ENCODE measurements at regions not wholly inside any gene's neighbourhood (a gene's known extent, or its start where the extent isn't known, plus 50 kb on each side); places are given as distances from the start of the nearest gene placed in this dataset.
"Not testable (repeated sequence)": the region's sequence is repeated elsewhere in the genome, so short reads cannot be mapped to it uniquely, and the experiment has no call there.

DNA sequence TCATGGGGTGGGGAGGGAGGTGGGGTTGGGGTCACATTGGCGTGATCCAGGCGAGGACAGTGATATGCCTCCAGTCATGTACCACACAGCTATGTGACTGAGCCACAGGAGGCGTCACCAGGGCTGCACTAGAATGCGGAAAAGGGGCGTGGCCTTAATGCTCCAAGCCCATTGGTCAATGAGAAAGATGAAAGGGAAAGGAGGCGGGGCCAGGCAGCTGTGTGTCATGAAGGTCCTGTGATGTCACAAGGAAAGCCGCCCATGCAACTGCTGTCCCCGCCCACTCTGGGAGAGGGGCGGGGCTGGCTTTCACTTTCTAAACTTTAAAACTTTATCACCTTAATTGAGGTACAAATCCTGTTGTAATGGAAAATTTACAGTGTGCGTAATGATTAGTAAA is 89.4 kb upstream of the ADCY2 start:
- not testable (repeated sequence) for DNase-seq (ENCODE audit: low read depth)

DNA sequence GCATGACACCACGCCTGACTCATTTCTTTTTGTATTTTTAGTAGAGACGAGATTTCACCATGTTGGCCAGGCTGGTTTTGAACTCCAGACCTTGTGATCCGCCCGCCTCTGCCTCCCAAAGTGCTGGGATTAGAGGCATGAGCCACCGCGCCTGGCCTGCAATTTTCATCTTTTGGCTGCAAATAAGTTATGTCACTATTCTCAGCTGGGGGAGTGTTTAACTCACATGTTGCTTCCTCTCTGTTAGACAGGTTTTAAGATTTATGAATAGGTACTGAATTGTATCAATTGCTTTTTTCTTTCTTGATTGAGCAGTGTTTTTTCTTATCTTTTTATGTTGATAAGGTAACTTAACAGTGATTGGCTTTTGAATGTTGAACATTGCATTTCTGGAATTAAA is 88.2 kb upstream of the ADCY2 start:
- DNase-seq (ENCODE audit: low read depth): not testable (repeated sequence)

GRCh38 chr5:7309715-7310114 is 86.2 kb upstream of the ADCY2 start:
- not testable (repeated sequence) for DNase-seq (ENCODE audit: low read depth)

DNA sequence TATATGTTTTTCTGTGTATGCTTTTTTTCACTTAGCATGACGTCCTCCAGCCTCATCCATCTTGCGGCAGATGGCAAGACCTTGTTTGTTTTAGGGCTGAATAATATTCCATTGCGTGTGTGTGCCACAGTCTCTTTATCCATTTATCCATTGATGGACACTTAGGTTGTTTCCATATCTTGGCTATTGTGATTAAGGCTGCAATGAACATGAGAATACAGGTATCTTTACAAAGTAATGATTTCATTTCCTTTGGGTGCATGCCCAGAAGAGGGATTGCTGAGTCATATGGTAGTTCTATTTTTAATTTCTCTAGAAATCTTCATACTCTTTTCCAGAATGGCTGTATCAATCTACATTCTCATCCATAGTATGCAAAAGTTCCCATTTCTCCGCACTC is 85.3 kb upstream of the ADCY2 start:
- not testable (repeated sequence) for DNase-seq (ENCODE audit: low read depth)

DNA sequence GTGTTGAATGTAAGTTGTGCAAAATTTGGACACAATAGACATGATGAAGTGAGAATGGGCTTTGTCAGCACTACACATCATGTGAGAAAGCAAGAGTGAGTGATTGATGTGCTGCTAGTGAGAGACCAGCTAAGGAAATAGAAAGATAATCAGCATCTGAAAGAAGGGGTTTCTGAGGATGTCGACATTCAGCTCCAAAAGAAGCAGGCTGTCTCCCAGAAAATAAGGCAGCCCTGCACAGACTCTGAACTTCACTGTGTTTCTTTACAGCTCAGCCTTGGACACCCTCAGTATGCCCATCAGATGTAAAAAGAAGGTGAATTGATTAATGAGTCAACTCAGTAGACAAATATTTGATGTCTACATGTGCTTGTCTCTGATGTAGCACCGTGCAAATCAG is 80.8 kb upstream of the ADCY2 start:
- DNase-seq (ENCODE audit: low read depth): no peak

DNA sequence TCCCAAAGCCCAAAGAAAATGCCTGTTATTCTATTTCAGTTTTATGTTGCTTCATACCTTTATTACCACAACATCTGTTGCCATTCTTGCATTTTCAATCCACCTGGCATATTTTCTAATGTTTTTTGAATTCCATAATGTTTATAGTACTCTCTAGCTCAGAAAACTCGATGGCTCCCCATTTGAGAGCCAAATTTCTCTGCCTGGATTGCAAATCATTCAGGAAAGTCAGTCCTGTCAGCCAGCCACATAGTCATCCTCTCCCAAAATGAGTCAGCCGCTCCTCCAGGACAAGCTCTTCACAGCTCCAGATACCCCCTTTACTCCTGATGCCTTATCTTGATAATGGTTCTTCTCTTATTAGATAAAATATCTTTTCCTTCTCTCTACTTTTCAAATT is 78.2 kb upstream of the ADCY2 start:
- no peak for DNase-seq (ENCODE audit: low read depth)

GRCh38 chr5:7320701-7321301 is 75.1 kb upstream of the ADCY2 start:
- no peak for DNase-seq (ENCODE audit: low read depth)

- DNase-seq (ENCODE audit: low read depth): no peak
Measured at GRCh38 chr5:7321724-7322123, 74.2 kb upstream of the ADCY2 start.

GRCh38 chr5:7324919-7325318 is 71.0 kb upstream of the ADCY2 start:
- no peak for DNase-seq (ENCODE audit: low read depth)

GRCh38 chr5:7325975-7326913 is 69.7 kb upstream of the ADCY2 start:
- no peak for DNase-seq (ENCODE audit: low read depth)

DNA sequence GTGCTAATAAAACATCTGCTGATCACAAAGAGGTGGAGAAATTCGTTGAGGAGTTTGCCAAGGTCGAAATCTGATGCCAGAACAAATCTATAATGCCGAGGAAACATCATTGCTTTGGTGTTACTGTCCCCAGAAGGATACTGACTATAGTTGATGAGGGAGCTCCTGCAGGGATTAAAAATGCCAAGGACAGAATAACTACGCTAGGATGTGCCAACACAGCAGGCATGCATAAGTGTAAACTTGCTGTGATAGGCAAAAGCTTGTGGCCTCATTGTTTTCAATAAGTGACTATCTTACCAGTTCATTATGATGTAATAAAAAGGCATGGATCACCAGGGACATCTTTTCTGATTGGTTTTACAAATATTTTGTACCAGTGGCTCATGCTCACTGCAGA is 66.8 kb upstream of the ADCY2 start:
- DNase-seq (ENCODE audit: low read depth): no peak

- DNase-seq (ENCODE audit: low read depth): no peak
Measured at GRCh38 chr5:7329712-7330111, 66.2 kb upstream of the ADCY2 start.

DNA sequence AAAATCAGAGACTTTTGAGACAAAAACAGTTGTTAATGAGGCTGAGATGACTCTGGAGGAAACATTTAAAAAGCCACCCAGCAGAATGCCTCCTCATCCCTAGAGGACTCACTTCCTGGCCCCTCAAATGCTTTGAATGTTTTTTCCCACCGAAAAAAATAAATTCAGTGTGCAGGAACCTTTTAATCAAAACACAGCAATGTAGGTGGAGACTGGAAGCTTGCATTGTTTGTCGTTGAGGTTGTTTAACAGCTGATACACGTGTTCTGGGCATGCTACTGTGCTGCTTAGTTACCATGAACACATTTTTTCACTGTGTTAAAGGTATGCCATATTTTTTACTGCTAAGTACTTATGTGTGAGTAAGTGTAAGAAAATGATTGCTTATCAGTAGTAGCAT is 65.7 kb upstream of the ADCY2 start:
- DNase-seq (ENCODE audit: low read depth): no peak

DNA sequence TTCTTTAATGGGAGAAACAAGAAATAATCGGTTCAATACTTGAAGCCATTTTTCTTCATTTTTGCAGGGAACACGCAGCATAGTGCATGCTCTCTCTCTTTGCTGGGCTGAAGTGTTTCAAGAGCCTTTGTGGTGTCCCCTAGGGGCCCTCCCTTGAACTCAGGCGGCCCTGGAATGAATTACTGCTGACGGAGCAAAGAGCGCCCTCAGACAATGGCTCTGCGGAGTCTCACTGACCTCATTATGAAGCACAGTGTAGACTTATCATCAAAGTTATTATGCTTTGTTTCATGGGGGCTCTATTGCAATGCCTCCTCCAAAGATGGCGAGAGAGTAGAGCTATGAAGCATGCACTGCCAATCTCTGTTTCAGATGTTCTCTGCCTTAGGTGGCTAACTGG is 64.8 kb upstream of the ADCY2 start:
- DNase-seq (ENCODE audit: low read depth): no peak

All from ELR (cell line).